IPS DF 6.9 (cell line): ENCODE measurements at regions not wholly inside any gene's neighbourhood (a gene's known extent, or its start where the extent isn't known, plus 50 kb on each side); places are given as distances from the start of the nearest gene placed in this dataset.

ENCODE experiments used
- DNase-seq: peaks from one replicate; pipeline ENCODE4 v3.0.0-alpha.2; 2013; ENCODE audit warnings: low read depth, low spot score
- H3K27ac ChIP-seq: one replicate; pipeline ENCODE4 v1.5.1; 2013; ENCODE audit warnings: low read length, control low read depth
- H3K27me3 ChIP-seq: 2 replicates; pipeline ENCODE4 v1.6.1; 2013; ENCODE audit warnings: mild to moderate bottlenecking, low read length; ENCODE audit not compliant: control insufficient read depth, insufficient read depth
- H3K36me3 ChIP-seq: 2 replicates; pipeline ENCODE4 v1.6.1; 2013; ENCODE audit warnings: low read length; ENCODE audit not compliant: control insufficient read depth, insufficient read depth
- H3K4me1 ChIP-seq: 2 replicates; pipeline ENCODE4 v1.6.1; 2013; ENCODE audit warnings: low read length; ENCODE audit not compliant: control insufficient read depth, insufficient read depth
- H3K4me3 ChIP-seq: 2 replicates; pipeline ENCODE4 v1.5.1; 2013; ENCODE audit warnings: mild to moderate bottlenecking, low read length
- H3K9me3 ChIP-seq: 2 replicates; pipeline ENCODE4 v1.6.1; 2013; ENCODE audit warnings: low read length, inconsistent platforms; ENCODE audit not compliant: control insufficient read depth, insufficient read depth
- WGBS: extraction: QIAGEN DNeasy Blood & Tissue Kit; methylation state at CpG from one replicate; pipeline ENCODE4 v1.1.7; 2013; ENCODE audit warnings: mixed read lengths, missing lambda C conversion rate; ENCODE audit not compliant: insufficient read length, insufficient coverage; 5-methylcytosine and 5-hydroxymethylcytosine counted together

GRCh38 chr14:34266344-34266743 lies 195.7 kb downstream of the SPTSSA start:
- no peaks in the 10 kb centered on the region for H3K36me3 ChIP-seq
- H3K4me1 ChIP-seq = no peaks in the 10 kb centered on the region
- no peak overlapping the region for H3K27ac ChIP-seq
- DNase-seq = no peak
- WGBS = no CpG with 5 or more reads among the region's 4 CpGs
- no peak overlapping the region for H3K4me3 ChIP-seq
- no peaks in the 10 kb centered on the region for H3K9me3 ChIP-seq
- no peaks in the 10 kb centered on the region for H3K27me3 ChIP-seq

- Histone ChIP-seq H3K4me1 (no peaks in the 10 kb centered on the region), H3K27me3 (no peaks in the 10 kb centered on the region), H3K4me3 (no peak overlapping the region), H3K9me3 (no peaks in the 10 kb centered on the region), H3K27ac (no peak overlapping the region), H3K36me3 (no peaks in the 10 kb centered on the region)
- WGBS = no CpG with 5 or more reads among the region's 9 CpGs
- DNase-seq = no peak
Measured at GRCh38 chr14:34262127-34262910, 199.7 kb downstream of the SPTSSA start.

GRCh38 chr14:34259996-34260395 lies 202.0 kb downstream of the SPTSSA start:
- no peaks in the 10 kb centered on the region for H3K4me1 ChIP-seq
- no peak overlapping the region for H3K27ac ChIP-seq
- H3K9me3 ChIP-seq = no peaks in the 10 kb centered on the region
- no peak overlapping the region for H3K4me3 ChIP-seq
- no peak for DNase-seq
- H3K27me3 ChIP-seq = no peaks in the 10 kb centered on the region
- H3K36me3 ChIP-seq = no peaks in the 10 kb centered on the region

GRCh38 chr14:34258318-34258717 lies 203.7 kb downstream of the SPTSSA start:
- DNase-seq = no peak
- Histone ChIP-seq H3K4me3 (no peak overlapping the region), H3K9me3 (no peaks in the 10 kb centered on the region), H3K27me3 (no peaks in the 10 kb centered on the region), H3K27ac (no peak overlapping the region), H3K4me1 (no peaks in the 10 kb centered on the region), H3K36me3 (no peaks in the 10 kb centered on the region)
- no CpG with 5 or more reads among the region's 1 CpG for WGBS

- H3K4me3 ChIP-seq = no peak overlapping the region
- H3K27ac ChIP-seq = no peak overlapping the region
- no peaks in the 10 kb centered on the region for H3K27me3 ChIP-seq
- no peak for DNase-seq
- WGBS = no CpG with 5 or more reads among the region's 4 CpGs
- H3K4me1 ChIP-seq = no peaks in the 10 kb centered on the region
- no peaks in the 10 kb centered on the region for H3K9me3 ChIP-seq
- H3K36me3 ChIP-seq = no peaks in the 10 kb centered on the region
Measured at GRCh38 chr14:34257505-34257904, 204.5 kb downstream of the SPTSSA start.

- no peaks in the 10 kb centered on the region for H3K4me1 ChIP-seq
- WGBS = no CpG with 5 or more reads among the region's 1 CpG
Measured at GRCh38 chr14:34256223-34256622, 205.8 kb downstream of the SPTSSA start.

GRCh38 chr14:34254571-34254970 lies 207.5 kb downstream of the SPTSSA start:
- DNase-seq = no peak
- Histone ChIP-seq H3K4me1 (no peaks in the 10 kb centered on the region), H3K27ac (no peak overlapping the region), H3K9me3 (no peaks in the 10 kb centered on the region), H3K4me3 (no peak overlapping the region), H3K27me3 (no peaks in the 10 kb centered on the region), H3K36me3 (no peaks in the 10 kb centered on the region)
- WGBS = no CpG with 5 or more reads among the region's 5 CpGs

More at GRCh38 chr14:34256223-34256622, 205.8 kb downstream of the SPTSSA start:
- DNase-seq = no peak
- H3K27ac ChIP-seq = no peak overlapping the region
- no peaks in the 10 kb centered on the region for H3K27me3 ChIP-seq
- H3K36me3 ChIP-seq = no peaks in the 10 kb centered on the region
- H3K9me3 ChIP-seq = no peaks in the 10 kb centered on the region
- no peak overlapping the region for H3K4me3 ChIP-seq

GRCh38 chr14:34254031-34254430 lies 208.0 kb downstream of the SPTSSA start:
- Histone ChIP-seq H3K4me1 (no peaks in the 10 kb centered on the region), H3K9me3 (no peaks in the 10 kb centered on the region), H3K4me3 (no peak overlapping the region), H3K27ac (no peak overlapping the region), H3K36me3 (no peaks in the 10 kb centered on the region), H3K27me3 (no peaks in the 10 kb centered on the region)
- 100% methylated on average over 1 of the region's 1 CpG for WGBS
- no peak for DNase-seq

GRCh38 chr14:34252227-34252626 lies 209.8 kb downstream of the SPTSSA start:
- no peaks in the 10 kb centered on the region for H3K27me3 ChIP-seq
- no peaks in the 10 kb centered on the region for H3K36me3 ChIP-seq
- H3K4me1 ChIP-seq = no peaks in the 10 kb centered on the region
- no peak overlapping the region for H3K27ac ChIP-seq
- WGBS = no CpG with 5 or more reads among the region's 2 CpGs
- H3K9me3 ChIP-seq = no peaks in the 10 kb centered on the region
- H3K4me3 ChIP-seq = no peak overlapping the region
- no peak for DNase-seq

- Histone ChIP-seq H3K4me1 (no peaks in the 10 kb centered on the region), H3K27ac (no peak overlapping the region), H3K36me3 (no peaks in the 10 kb centered on the region), H3K4me3 (no peak overlapping the region), H3K9me3 (no peaks in the 10 kb centered on the region), H3K27me3 (no peaks in the 10 kb centered on the region)
- no peak for DNase-seq
- no CpG with 5 or more reads among the region's 6 CpGs for WGBS
Measured at GRCh38 chr14:34251662-34252061, 210.4 kb downstream of the SPTSSA start.

GRCh38 chr14:34250959-34251358 lies 211.1 kb downstream of the SPTSSA start:
- WGBS = no CpG with 5 or more reads among the region's 4 CpGs
- no peaks in the 10 kb centered on the region for H3K9me3 ChIP-seq
- H3K27ac ChIP-seq = no peak overlapping the region
- no peaks in the 10 kb centered on the region for H3K27me3 ChIP-seq
- no peaks in the 10 kb centered on the region for H3K4me1 ChIP-seq
- no peaks in the 10 kb centered on the region for H3K36me3 ChIP-seq
- no peak overlapping the region for H3K4me3 ChIP-seq
- no peak for DNase-seq
